Osteoblast (primary cell): ENCODE measurements at regions not wholly inside any gene's neighbourhood (a gene's known extent, or its start where the extent isn't known, plus 50 kb on each side); places are given as distances from the start of the nearest gene placed in this dataset.

Experiments
- DNase-seq: peaks from one replicate; pipeline ENCODE4 v3.0.0; 2011; ENCODE audit warnings: low spot score, mixed read lengths; ENCODE audit not compliant: insufficient read length; ENCODE audit errors: missing footprints
- H2AFZ ChIP-seq: 2 replicates; pipeline ENCODE4 v1.6.0; 2011; ENCODE audit warnings: mild to moderate bottlenecking, low read length
- H3K27ac ChIP-seq: 2 replicates; pipeline ENCODE4 v1.5.1; 2011; ENCODE audit warnings: mild to moderate bottlenecking, low read depth, low read length, moderate library complexity
- H3K27me3 ChIP-seq: 2 replicates; pipeline ENCODE4 v1.6.0; 2012; ENCODE audit warnings: mild to moderate bottlenecking, control low read depth, inconsistent platforms, low read length, moderate library complexity; ENCODE audit not compliant: insufficient read depth
- H3K36me3 ChIP-seq: 2 replicates; pipeline ENCODE4 v1.5.1; 2011; ENCODE audit warnings: mild to moderate bottlenecking, low read length, control low read depth, moderate library complexity; ENCODE audit not compliant: insufficient read depth
- H3K4me1 ChIP-seq: 2 replicates; pipeline ENCODE4 v1.5.1; 2011; ENCODE audit warnings: mild to moderate bottlenecking, low read length, control low read depth, moderate library complexity; ENCODE audit not compliant: insufficient read depth
- H3K4me2 ChIP-seq: 2 replicates; pipeline ENCODE4 v1.6.0; 2011; ENCODE audit warnings: mild to moderate bottlenecking, low read length; ENCODE audit not compliant: insufficient read depth
- H3K4me3 ChIP-seq: fragments of 200-600 bp; sonication (generic); 3 replicates; pipeline ENCODE4 v1.5.1; 2012; ENCODE audit warnings: mild to moderate bottlenecking, low read length, inconsistent platforms; ENCODE audit not compliant: insufficient read depth
- H3K79me2 ChIP-seq: 2 replicates; pipeline ENCODE4 v1.6.0; 2012; ENCODE audit warnings: mild to moderate bottlenecking, low read length, control low read depth, inconsistent platforms; ENCODE audit not compliant: insufficient read depth
- H3K9me3 ChIP-seq: 2 replicates; pipeline ENCODE4 v1.5.1; 2011; ENCODE audit warnings: low read depth, low read length, control low read depth
- H4K20me1 ChIP-seq: 2 replicates; pipeline ENCODE4 v1.6.0; 2012; ENCODE audit warnings: mild to moderate bottlenecking, low read length, control low read depth; ENCODE audit not compliant: insufficient read depth
- TF ChIP-seq, protein P1 (sequence below): IDR thresholded peaks from 2 replicates; pipeline ENCODE4 v1.5.1; 2011; ENCODE audit warnings: mild to moderate bottlenecking, low read depth, low read length, moderate library complexity; ENCODE audit errors: extremely low read depth

DNA sequence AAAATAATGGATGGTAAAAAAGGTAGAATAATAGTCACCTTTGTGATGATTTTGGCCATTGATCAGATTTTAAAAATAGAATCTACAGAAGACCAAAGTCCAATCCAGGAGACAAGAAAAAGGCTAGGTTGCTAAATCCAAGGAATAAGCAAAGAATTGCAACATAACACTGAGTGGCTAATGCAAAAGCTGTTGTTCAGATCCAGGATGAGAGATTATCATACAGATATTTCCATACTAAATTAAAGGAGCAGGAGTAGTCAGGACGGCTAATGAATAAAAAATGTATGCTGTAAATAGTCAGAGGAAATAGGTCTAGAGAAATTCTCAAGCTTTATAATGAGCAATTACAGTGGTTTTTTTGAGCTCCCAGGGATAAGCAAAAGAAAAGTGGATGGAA, 745.9 kb upstream of the ACVR2A start:
- H3K9me3 ChIP-seq = no peaks in the 10 kb centered on the region
- no peaks in the 10 kb centered on the region for H3K36me3 ChIP-seq
- TF ChIP-seq, protein P1, sequence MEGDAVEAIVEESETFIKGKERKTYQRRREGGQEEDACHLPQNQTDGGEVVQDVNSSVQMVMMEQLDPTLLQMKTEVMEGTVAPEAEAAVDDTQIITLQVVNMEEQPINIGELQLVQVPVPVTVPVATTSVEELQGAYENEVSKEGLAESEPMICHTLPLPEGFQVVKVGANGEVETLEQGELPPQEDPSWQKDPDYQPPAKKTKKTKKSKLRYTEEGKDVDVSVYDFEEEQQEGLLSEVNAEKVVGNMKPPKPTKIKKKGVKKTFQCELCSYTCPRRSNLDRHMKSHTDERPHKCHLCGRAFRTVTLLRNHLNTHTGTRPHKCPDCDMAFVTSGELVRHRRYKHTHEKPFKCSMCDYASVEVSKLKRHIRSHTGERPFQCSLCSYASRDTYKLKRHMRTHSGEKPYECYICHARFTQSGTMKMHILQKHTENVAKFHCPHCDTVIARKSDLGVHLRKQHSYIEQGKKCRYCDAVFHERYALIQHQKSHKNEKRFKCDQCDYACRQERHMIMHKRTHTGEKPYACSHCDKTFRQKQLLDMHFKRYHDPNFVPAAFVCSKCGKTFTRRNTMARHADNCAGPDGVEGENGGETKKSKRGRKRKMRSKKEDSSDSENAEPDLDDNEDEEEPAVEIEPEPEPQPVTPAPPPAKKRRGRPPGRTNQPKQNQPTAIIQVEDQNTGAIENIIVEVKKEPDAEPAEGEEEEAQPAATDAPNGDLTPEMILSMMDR = no peak
- no peak for DNase-seq
- no peaks in the 10 kb centered on the region for H3K79me2 ChIP-seq
- H3K27ac ChIP-seq = no peak overlapping the region
- no peak overlapping the region for H3K4me2 ChIP-seq
- H2AFZ ChIP-seq = no peak overlapping the region
- H3K27me3 ChIP-seq = no peaks in the 10 kb centered on the region
- no peak overlapping the region for H3K4me3 ChIP-seq
- no peaks in the 10 kb centered on the region for H4K20me1 ChIP-seq
- no peaks in the 10 kb centered on the region for H3K4me1 ChIP-seq

GRCh38 chr2:147097747-147098146, 747.1 kb upstream of the ACVR2A start:
- DNase-seq = no peak
- no peaks in the 10 kb centered on the region for H4K20me1 ChIP-seq
- H3K9me3 ChIP-seq = no peaks in the 10 kb centered on the region
- TF ChIP-seq, protein P1 = no peak
- no peaks in the 10 kb centered on the region for H3K27me3 ChIP-seq
- no peak overlapping the region for H3K4me2 ChIP-seq
- H3K36me3 ChIP-seq = no peaks in the 10 kb centered on the region
- no peak overlapping the region for H3K27ac ChIP-seq
- no peaks in the 10 kb centered on the region for H3K79me2 ChIP-seq
- H3K4me1 ChIP-seq = no peaks in the 10 kb centered on the region
- no peak overlapping the region for H3K4me3 ChIP-seq
- H2AFZ ChIP-seq = no peak overlapping the region

- Histone ChIP-seq H3K4me3 (no peak overlapping the region), H3K27ac (no peak overlapping the region), H4K20me1 (no peaks in the 10 kb centered on the region), H3K4me1 (no peaks in the 10 kb centered on the region), H3K9me3 (no peaks in the 10 kb centered on the region), H3K79me2 (no peaks in the 10 kb centered on the region), H2AFZ (no peak overlapping the region), H3K36me3 (no peaks in the 10 kb centered on the region), H3K4me2 (no peak overlapping the region), H3K27me3 (no peaks in the 10 kb centered on the region)
- TF ChIP-seq, protein P1 = no peak
- DNase-seq = no peak
Measured at GRCh38 chr2:147096671-147097070, 748.2 kb upstream of the ACVR2A start.

GRCh38 chr2:147095376-147095775, 749.5 kb upstream of the ACVR2A start:
- no peaks in the 10 kb centered on the region for H4K20me1 ChIP-seq
- H3K79me2 ChIP-seq = no peaks in the 10 kb centered on the region
- no peak overlapping the region for H2AFZ ChIP-seq
- no peak overlapping the region for H3K27ac ChIP-seq
- no peak overlapping the region for H3K4me2 ChIP-seq
- no peaks in the 10 kb centered on the region for H3K27me3 ChIP-seq
- TF ChIP-seq, protein P1 = no peak
- no peak overlapping the region for H3K4me3 ChIP-seq
- no peaks in the 10 kb centered on the region for H3K36me3 ChIP-seq
- DNase-seq = no peak
- H3K4me1 ChIP-seq = no peaks in the 10 kb centered on the region
- no peaks in the 10 kb centered on the region for H3K9me3 ChIP-seq
